HepG2 (cell line): ENCODE measurements at regions not wholly inside any gene's neighbourhood (a gene's known extent, or its start where the extent isn't known, plus 50 kb on each side); places are given as distances from the start of the nearest gene placed in this dataset.

Source experiments
- ATAC-seq: fragments of 200-7000 bp; cut with Tn5 transposase; 3 replicates; pipeline ENCODE4 v1.9.1; 2020; ENCODE audit warnings: mild to moderate bottlenecking, moderate library complexity
- BruUV-seq: library from RNA; stranded (reverse); fragments of 400-500 nt; replicated peaks from 2 replicates; lab custom pipeline; 2021; lab: Mats Ljungman, UMichigan
- CTCF ChIA-PET: fragments of 300-600 bp; formaldehyde crosslinking; extraction: SDS; loops from one replicate; lab custom pipeline; 2021; ENCODE audit warnings: low total read pairs, inconsistent platforms, low intra/inter-chr PET ratio; lab: Yijun Ruan, JAX
- POLR2A ChIA-PET: fragments of 350-600 bp; sonication (Branson Sonifier 250); formaldehyde crosslinking; loops from one replicate; lab custom pipeline; 2020; ENCODE audit warnings: antibody characterized with exemption, inconsistent platforms; lab: Yijun Ruan, JAX
- DNase-seq: peaks from one replicate; pipeline ENCODE4 v3.0.0-alpha.2; 2015; ENCODE audit warnings: low spot score
- FAIRE-seq: peaks from 3 replicates; lab custom pipeline; 2011; peaks lifted over from hg19 to GRCh38; lab: Jason Lieb, UNC
- H2AFZ ChIP-seq: one replicate; pipeline ENCODE4 v1.6.1; 2011; ENCODE audit warnings: low read length, inconsistent platforms
- H3K27ac ChIP-seq: fragments of 300-600 bp; 3 replicates; pipeline ENCODE4 v1.8.0; 2011; ENCODE audit warnings: mixed run types, mild to moderate bottlenecking, mixed read lengths, low read length, inconsistent platforms; ENCODE audit not compliant: insufficient read depth; ENCODE audit errors: extremely low read length
- H3K27me3 ChIP-seq, 2 experiments: fragments of 200-600 bp in 1 of 2; 2 replicates in 1 of 2; 3 replicates in 1 of 2; pipeline versions ENCODE4 v1.6.0 to v1.8.0; 2011; ENCODE audit warnings: low read length in 2 of 2, mild to moderate bottlenecking in 2 of 2, moderate library complexity in 2 of 2, inconsistent platforms in 1 of 2; ENCODE audit not compliant: insufficient read depth in 2 of 2, control insufficient read depth in 1 of 2
- H3K36me3 ChIP-seq, 2 experiments: fragments of 200-600 bp in 1 of 2; replicated peaks in 1 of 2; 2 replicates in 1 of 2; 3 replicates in 1 of 2; pipeline versions ENCODE4 v1.5.1 to v1.8.0; 2011; ENCODE audit warnings: low read length in 2 of 2, inconsistent platforms in 1 of 2; ENCODE audit not compliant: insufficient read depth in 2 of 2, control insufficient read depth in 1 of 2
- H3K4me1 ChIP-seq: 2 replicates; pipeline ENCODE4 v1.5.1; 2012; ENCODE audit warnings: low read length, inconsistent platforms; ENCODE audit not compliant: insufficient read depth
- H3K4me2 ChIP-seq: 2 replicates; pipeline ENCODE4 v1.6.0; 2011; ENCODE audit warnings: low read depth, low read length, inconsistent platforms
- H3K4me3 ChIP-seq, 3 experiments: fragments of 200-600 bp in 1 of 3; sonication (generic), shearing (Covaris generic) in 1 of 3; replicated peaks in 1 of 3; 2 replicates each; pipeline ENCODE4 v1.5.1; 2011 to 2016; ENCODE audit warnings: low read length in 3 of 3, inconsistent platforms in 2 of 3, low read depth in 2 of 3, mild to moderate bottlenecking in 2 of 3, control low read depth in 1 of 3, mixed read lengths in 1 of 3; ENCODE audit not compliant: insufficient read depth in 1 of 3
- H3K79me2 ChIP-seq: one replicate; pipeline ENCODE4 v1.6.1; 2011; ENCODE audit warnings: low read length, inconsistent platforms; ENCODE audit not compliant: insufficient read depth
- H3K9ac ChIP-seq: 2 replicates; pipeline ENCODE4 v1.6.0; 2011; ENCODE audit warnings: mild to moderate bottlenecking, low read depth, low read length, inconsistent platforms; ENCODE audit not compliant: insufficient read depth
- H3K9me3 ChIP-seq: 2 replicates; pipeline ENCODE4 v1.5.1; 2012; ENCODE audit warnings: mild to moderate bottlenecking, low read length
- H4K20me1 ChIP-seq: 2 replicates; pipeline ENCODE4 v1.6.0; 2011; ENCODE audit warnings: inconsistent platforms, mild to moderate bottlenecking, low read length, moderate library complexity; ENCODE audit not compliant: insufficient read depth
- FOXO1 ChIP-seq: sonication (generic); formaldehyde crosslinking; IDR thresholded peaks from 2 replicates; pipeline ENCODE4 v1.4.0; 2020; ENCODE audit warnings: missing genetic modification reagents
- GABPA ChIP-seq, 2 experiments: IDR thresholded peaks; 2 replicates each; pipeline ENCODE4 v1.6.1; 2011 to 2016; ENCODE audit warnings: low read depth in 2 of 2, low read length in 1 of 2, missing biosample characterization in 1 of 2, missing genetic modification characterization in 1 of 2
- GTF3A ChIP-seq: sonication (generic); formaldehyde crosslinking; conservative IDR thresholded peaks from 2 replicates; pipeline ENCODE4 v1.4.0; 2020; ENCODE audit warnings: mild to moderate bottlenecking, missing genetic modification reagents
- HIVEP1 ChIP-seq: sonication (generic); formaldehyde crosslinking; IDR thresholded peaks from 2 replicates; pipeline ENCODE4 v1.4.0; 2020; ENCODE audit warnings: mild to moderate bottlenecking, missing genetic modification reagents
- MAFF ChIP-seq: IDR thresholded peaks from 2 replicates; pipeline ENCODE4 v1.6.1; 2011; ENCODE audit warnings: low read depth, low read length, improper control_type of control experiment
- RARG ChIP-seq: sonication (generic); formaldehyde crosslinking; IDR thresholded peaks from 2 replicates; pipeline ENCODE4 v1.4.0; 2020; ENCODE audit warnings: low read depth, mild to moderate bottlenecking, missing genetic modification reagents
- TBX3 ChIP-seq: fragments of 450-650 bp; IDR thresholded peaks from 2 replicates; pipeline ENCODE4 v1.6.1; 2017; ENCODE audit warnings: antibody characterized with exemption, mild to moderate bottlenecking, inconsistent platforms, borderline replicate concordance
- ZC3H4 ChIP-seq: sonication (generic); formaldehyde crosslinking; IDR thresholded peaks from 2 replicates; pipeline ENCODE4 v1.4.0; 2020; ENCODE audit warnings: missing genetic modification reagents, borderline replicate concordance
- ZNF552 ChIP-seq: sonication (generic); formaldehyde crosslinking; IDR thresholded peaks from 2 replicates; pipeline ENCODE4 v1.9.0; 2022; ENCODE audit warnings: missing genetic modification reagents, mild to moderate bottlenecking, borderline replicate concordance
- WGBS: methylation state at CpG from one replicate; pipeline ENCODE4 v1.1.6; 2017; ENCODE audit warnings: low lambda C conversion rate; 5-methylcytosine and 5-hydroxymethylcytosine counted together
- in situ Hi-C: cut with HindIII; loops from 2 replicates; pipeline ENCODE4 v1.10.0; 2017; ENCODE audit warnings: low pct_unique_long_range_greater_than_20kb; ENCODE audit not compliant: extremely low pct_ligation_motif_present
- intact Hi-C: fragments of 100-400 bp; cut with micrococcal nuclease; formaldehyde crosslinking; loops from one replicate; pipeline ENCODE4 v1.10.0; 2022; ENCODE audit not compliant: unreplicated experiment
- TF ChIP-seq, protein P1 (sequence below): sonication (generic); formaldehyde crosslinking; IDR thresholded peaks from 2 replicates; pipeline ENCODE4 v1.4.0; 2020; ENCODE audit warnings: missing genetic modification reagents, borderline replicate concordance
- TF ChIP-seq, protein P2 (sequence below): sonication (generic); formaldehyde crosslinking; IDR thresholded peaks from 2 replicates; pipeline ENCODE4 v1.4.0; 2020; ENCODE audit warnings: missing genetic modification reagents
- TF ChIP-seq, protein P3 (sequence below): sonication (generic); formaldehyde crosslinking; IDR thresholded peaks from 2 replicates; pipeline ENCODE4 v1.4.0; 2020; ENCODE audit warnings: mild to moderate bottlenecking, missing genetic modification reagents
- TF ChIP-seq, protein P4 (sequence below): sonication (generic); formaldehyde crosslinking; IDR thresholded peaks from 2 replicates; pipeline ENCODE4; 2020; ENCODE audit warnings: missing genetic modification reagents, mild to moderate bottlenecking, borderline replicate concordance

DNA sequence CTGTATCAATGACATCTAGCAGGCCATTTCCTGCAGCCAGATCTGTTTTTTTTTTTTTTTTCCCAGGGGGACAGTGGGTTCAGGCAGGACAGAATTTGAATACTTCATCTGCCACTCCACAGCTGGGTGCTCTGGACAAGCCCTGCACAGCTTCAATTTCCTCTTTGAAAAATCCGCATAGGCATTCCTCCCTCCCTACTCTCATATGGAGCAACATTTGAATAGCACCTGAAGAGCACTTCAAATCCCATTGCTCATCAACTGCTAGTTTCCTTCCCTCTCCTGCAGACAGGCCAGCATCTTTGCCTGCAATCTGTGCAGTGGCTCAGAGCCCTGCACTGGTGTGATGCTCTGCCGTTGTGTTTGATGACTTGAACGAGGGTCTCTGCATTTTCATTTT is 326.3 kb downstream of the TSN start (continued):
- TF ChIP-seq HIVEP1 (CRISPR knock-in tag): no peak
- TF ChIP-seq GABPA (IDR thresholded peaks at IDR 0.05; ENCODE audit: low read depth, low read length): no peak
- no peak for TF ChIP-seq GABPA (CRISPR knock-in tag; IDR thresholded peaks at IDR 0.05; ENCODE audit: low read depth)
- TF ChIP-seq, all 625 proteins: peak for 0

DNA sequence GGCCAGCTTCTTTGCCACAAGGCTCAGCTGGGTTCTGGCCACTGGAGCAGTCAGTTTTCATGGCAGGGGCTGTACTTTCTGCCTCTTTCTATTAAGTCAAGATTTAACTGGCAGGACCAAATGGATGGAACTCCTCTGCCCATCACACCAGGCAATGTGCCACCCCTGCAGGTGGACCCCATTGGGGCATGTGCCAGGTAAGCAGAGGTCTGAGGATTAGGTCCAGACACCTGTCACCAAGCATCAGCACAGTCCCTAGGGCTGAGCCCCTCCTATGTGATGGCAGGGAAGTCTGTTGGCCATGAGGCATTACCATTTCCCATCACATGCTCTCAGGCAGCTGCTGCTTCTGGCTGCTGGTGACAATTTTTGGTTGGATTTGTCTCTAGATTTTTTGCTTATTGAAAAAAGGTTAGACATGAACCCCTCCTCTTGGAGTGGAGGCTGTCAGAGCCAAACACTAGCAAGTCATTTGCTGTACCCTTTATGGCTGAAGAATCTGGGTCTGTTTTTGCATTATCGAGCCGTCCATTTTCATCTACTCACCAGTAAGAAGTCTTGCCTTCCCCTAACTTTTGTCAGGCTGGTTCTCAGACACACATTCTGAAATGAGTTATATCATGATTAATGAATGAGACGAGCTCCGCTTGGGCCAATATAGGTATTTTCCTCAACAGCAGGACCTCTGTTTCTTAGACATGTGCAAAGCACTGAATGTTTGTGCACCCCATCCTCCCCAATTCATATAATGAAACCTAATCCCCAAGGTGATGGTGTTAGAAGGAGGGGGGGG is 328.0 kb downstream of the TSN start:
- ChIA-PET CTCF (no interaction called here), POLR2A (no interaction called here)
- DNase-seq: no peak
- no peaks in the 10 kb centered on the region for H3K4me1 ChIP-seq
- intact Hi-C loops (no loop called here), in situ Hi-C loops (no loop called here)
- no peak overlapping the region for H3K4me3 ChIP-seq
- H3K9me3 ChIP-seq: no peaks in the 10 kb centered on the region
- no peak for ATAC-seq
- FAIRE-seq: no peak
- no peaks in the 10 kb centered on the region; a peak in 1 of 5 replicates for H3K27me3 ChIP-seq
- no peaks in the 10 kb centered on the region for H3K36me3 ChIP-seq
- H3K9ac ChIP-seq: no peak overlapping the region
- H3K27ac ChIP-seq: no peak overlapping the region
- no TSS peak for BruUV-seq
- H2AFZ ChIP-seq: no peak overlapping the region
- WGBS: 20% methylated on average over 4 of the region's 4 CpGs
- H3K79me2 ChIP-seq: no peaks in the 10 kb centered on the region
- H3K4me2 ChIP-seq: no peak overlapping the region
- H4K20me1 ChIP-seq: no peaks in the 10 kb centered on the region
- TF ChIP-seq, protein P1, sequence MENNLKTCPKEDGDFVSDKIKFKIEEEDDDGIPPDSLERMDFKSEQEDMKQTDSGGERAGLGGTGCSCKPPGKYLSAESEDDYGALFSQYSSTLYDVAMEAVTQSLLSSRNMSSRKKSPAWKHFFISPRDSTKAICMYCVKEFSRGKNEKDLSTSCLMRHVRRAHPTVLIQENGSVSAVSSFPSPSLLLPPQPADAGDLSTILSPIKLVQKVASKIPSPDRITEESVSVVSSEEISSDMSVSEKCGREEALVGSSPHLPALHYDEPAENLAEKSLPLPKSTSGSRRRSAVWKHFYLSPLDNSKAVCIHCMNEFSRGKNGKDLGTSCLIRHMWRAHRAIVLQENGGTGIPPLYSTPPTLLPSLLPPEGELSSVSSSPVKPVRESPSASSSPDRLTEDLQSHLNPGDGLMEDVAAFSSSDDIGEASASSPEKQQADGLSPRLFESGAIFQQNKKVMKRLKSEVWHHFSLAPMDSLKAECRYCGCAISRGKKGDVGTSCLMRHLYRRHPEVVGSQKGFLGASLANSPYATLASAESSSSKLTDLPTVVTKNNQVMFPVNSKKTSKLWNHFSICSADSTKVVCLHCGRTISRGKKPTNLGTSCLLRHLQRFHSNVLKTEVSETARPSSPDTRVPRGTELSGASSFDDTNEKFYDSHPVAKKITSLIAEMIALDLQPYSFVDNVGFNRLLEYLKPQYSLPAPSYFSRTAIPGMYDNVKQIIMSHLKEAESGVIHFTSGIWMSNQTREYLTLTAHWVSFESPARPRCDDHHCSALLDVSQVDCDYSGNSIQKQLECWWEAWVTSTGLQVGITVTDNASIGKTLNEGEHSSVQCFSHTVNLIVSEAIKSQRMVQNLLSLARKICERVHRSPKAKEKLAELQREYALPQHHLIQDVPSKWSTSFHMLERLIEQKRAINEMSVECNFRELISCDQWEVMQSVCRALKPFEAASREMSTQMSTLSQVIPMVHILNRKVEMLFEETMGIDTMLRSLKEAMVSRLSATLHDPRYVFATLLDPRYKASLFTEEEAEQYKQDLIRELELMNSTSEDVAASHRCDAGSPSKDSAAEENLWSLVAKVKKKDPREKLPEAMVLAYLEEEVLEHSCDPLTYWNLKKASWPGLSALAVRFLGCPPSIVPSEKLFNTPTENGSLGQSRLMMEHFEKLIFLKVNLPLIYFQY (CRISPR knock-in tag): no peak
- TF ChIP-seq FOXO1 (CRISPR knock-in tag): no peak
- TF ChIP-seq, protein P2, sequence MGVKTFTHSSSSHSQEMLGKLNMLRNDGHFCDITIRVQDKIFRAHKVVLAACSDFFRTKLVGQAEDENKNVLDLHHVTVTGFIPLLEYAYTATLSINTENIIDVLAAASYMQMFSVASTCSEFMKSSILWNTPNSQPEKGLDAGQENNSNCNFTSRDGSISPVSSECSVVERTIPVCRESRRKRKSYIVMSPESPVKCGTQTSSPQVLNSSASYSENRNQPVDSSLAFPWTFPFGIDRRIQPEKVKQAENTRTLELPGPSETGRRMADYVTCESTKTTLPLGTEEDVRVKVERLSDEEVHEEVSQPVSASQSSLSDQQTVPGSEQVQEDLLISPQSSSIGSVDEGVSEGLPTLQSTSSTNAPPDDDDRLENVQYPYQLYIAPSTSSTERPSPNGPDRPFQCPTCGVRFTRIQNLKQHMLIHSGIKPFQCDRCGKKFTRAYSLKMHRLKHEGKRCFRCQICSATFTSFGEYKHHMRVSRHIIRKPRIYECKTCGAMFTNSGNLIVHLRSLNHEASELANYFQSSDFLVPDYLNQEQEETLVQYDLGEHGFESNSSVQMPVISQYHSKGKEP (CRISPR knock-in tag): no peak
- TF ChIP-seq GTF3A (CRISPR knock-in tag): no peak
- no peak for TF ChIP-seq TBX3
- no peak for TF ChIP-seq ZNF552 (CRISPR knock-in tag)
- TF ChIP-seq RARG: no peak
- TF ChIP-seq, protein P3, sequence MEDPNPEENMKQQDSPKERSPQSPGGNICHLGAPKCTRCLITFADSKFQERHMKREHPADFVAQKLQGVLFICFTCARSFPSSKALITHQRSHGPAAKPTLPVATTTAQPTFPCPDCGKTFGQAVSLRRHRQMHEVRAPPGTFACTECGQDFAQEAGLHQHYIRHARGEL: no peak
- TF ChIP-seq, protein P4, sequence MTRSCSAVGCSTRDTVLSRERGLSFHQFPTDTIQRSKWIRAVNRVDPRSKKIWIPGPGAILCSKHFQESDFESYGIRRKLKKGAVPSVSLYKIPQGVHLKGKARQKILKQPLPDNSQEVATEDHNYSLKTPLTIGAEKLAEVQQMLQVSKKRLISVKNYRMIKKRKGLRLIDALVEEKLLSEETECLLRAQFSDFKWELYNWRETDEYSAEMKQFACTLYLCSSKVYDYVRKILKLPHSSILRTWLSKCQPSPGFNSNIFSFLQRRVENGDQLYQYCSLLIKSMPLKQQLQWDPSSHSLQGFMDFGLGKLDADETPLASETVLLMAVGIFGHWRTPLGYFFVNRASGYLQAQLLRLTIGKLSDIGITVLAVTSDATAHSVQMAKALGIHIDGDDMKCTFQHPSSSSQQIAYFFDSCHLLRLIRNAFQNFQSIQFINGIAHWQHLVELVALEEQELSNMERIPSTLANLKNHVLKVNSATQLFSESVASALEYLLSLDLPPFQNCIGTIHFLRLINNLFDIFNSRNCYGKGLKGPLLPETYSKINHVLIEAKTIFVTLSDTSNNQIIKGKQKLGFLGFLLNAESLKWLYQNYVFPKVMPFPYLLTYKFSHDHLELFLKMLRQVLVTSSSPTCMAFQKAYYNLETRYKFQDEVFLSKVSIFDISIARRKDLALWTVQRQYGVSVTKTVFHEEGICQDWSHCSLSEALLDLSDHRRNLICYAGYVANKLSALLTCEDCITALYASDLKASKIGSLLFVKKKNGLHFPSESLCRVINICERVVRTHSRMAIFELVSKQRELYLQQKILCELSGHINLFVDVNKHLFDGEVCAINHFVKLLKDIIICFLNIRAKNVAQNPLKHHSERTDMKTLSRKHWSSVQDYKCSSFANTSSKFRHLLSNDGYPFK (CRISPR knock-in tag): no peak
- no peak for TF ChIP-seq ZC3H4 (CRISPR knock-in tag)
- TF ChIP-seq MAFF: no peak
